Activated T-cell treated with anti-CD3 and anti-CD28 coated beads, Interleukin-2, amount 50 U/mL, for 24 hours (primary cell): ENCODE measurements at regions not wholly inside any gene's neighbourhood (a gene's known extent, or its start where the extent isn't known, plus 50 kb on each side); places are given as distances from the start of the nearest gene placed in this dataset.

ENCODE experiments used
- DNase-seq: peaks from one replicate; pipeline ENCODE4 v3.0.0-alpha.2; 2020
- H3K27ac Mint-ChIP-seq: 2 replicates; pipeline ENCODE4 v1.8.0; 2020; ENCODE audit warnings: mild to moderate bottlenecking, mixed read lengths
- H3K27me3 Mint-ChIP-seq: 2 replicates; pipeline ENCODE4 v1.8.0; 2020; ENCODE audit warnings: mixed read lengths
- H3K36me3 Mint-ChIP-seq: 2 replicates; pipeline ENCODE4 v1.8.0; 2020; ENCODE audit warnings: low read depth, mixed read lengths
- H3K4me1 Mint-ChIP-seq: 2 replicates; pipeline ENCODE4 v1.8.0; 2020; ENCODE audit warnings: low read depth, mixed read lengths
- H3K4me3 Mint-ChIP-seq: 2 replicates; pipeline ENCODE4 v1.8.0; 2020; ENCODE audit warnings: mild to moderate bottlenecking, moderate library complexity, mixed read lengths
- H3K9me3 Mint-ChIP-seq: 2 replicates; pipeline ENCODE4 v1.8.0; 2020; ENCODE audit warnings: mixed read lengths

DNA sequence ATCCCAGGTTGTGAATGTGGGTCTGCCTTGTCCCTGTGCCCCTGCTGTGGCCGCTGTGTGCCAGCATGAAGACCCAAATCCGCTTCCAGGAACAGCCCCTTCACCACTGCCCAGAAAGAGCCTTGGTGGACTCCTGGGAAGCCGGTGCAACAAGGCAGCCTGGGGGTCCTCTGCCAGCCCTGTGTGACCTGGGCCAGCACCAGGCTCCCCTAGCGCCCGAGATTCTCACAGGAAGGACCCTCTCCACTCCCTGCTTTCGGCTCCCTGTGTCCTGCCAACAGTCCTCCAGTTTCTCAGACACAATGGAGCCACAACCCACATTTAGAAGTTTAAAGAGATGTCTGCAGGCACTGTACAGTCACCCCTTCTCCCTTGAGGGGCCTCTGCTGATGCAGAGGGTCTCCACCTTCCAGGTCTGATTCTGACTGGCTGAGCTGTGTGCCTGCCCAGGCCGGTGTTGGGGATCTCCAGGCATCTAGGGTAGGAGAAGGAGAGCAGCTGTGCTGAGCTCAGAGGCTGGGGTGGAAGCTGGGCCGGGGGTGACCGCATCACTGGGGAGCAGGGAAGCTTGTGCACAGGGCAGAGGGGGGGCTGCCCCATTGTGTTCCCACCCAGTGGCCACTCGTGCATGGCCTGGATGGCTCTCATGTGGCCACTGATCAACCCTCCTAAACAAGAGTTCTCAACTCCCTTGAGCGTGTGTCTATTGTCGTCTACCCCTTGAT, 174.0 kb downstream of the IRX2 start:
- H3K4me3 Mint-ChIP-seq = no peak overlapping the region
- no peaks in the 10 kb centered on the region for H3K27me3 Mint-ChIP-seq
- no peaks in the 10 kb centered on the region for H3K9me3 Mint-ChIP-seq
- DNase-seq = no peak
- no peaks in the 10 kb centered on the region for H3K4me1 Mint-ChIP-seq
- H3K27ac Mint-ChIP-seq = no peak overlapping the region
- no peaks in the 10 kb centered on the region for H3K36me3 Mint-ChIP-seq

DNA sequence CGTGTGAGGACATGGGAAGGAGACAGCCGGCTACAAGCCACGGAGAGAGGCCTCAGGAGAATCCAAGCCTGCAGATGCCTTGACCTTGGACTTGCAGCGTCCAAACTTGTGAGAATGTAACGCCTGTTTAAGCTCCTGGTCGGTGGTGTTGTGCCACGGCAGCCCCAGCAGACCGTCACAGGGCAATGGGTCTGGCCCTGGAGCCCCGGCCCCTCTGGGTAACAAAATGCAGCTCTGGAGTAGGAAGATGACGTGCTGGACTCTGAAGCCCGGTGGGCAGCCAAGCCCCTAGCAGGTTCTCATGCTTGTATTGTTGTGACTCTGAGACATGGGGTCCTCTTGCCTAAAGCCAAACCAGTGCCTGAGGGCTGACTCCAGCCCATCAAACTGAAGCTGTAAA, 174.7 kb downstream of the IRX2 start:
- H3K4me1 Mint-ChIP-seq = no peaks in the 10 kb centered on the region
- no peaks in the 10 kb centered on the region for H3K36me3 Mint-ChIP-seq
- H3K27ac Mint-ChIP-seq = no peak overlapping the region
- no peak for DNase-seq
- no peak overlapping the region for H3K4me3 Mint-ChIP-seq
- H3K9me3 Mint-ChIP-seq = no peaks in the 10 kb centered on the region
- no peaks in the 10 kb centered on the region for H3K27me3 Mint-ChIP-seq

DNA sequence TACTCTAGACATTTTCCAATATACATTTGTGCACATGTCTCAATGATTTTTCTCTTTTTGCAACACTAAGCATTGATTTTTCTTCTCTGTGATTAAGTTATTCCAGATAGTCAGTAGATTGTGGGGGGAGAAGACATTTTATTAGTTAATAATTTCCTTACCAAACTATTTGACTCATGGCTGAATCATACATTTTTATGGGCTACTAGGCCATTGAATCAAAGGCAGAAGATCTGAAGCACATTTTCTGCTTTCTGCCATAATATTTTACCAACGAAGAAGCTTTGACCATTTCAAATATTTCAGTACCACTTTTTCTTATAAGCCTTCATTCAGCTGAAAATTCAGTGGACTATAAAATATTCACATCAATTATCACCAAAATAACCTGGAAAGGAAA, 175.6 kb downstream of the IRX2 start:
- Mint-ChIP-seq H3K27ac (no peak overlapping the region), H3K9me3 (no peaks in the 10 kb centered on the region), H3K36me3 (no peaks in the 10 kb centered on the region), H3K27me3 (no peaks in the 10 kb centered on the region), H3K4me3 (no peak overlapping the region), H3K4me1 (no peaks in the 10 kb centered on the region)
- no peak for DNase-seq

DNA sequence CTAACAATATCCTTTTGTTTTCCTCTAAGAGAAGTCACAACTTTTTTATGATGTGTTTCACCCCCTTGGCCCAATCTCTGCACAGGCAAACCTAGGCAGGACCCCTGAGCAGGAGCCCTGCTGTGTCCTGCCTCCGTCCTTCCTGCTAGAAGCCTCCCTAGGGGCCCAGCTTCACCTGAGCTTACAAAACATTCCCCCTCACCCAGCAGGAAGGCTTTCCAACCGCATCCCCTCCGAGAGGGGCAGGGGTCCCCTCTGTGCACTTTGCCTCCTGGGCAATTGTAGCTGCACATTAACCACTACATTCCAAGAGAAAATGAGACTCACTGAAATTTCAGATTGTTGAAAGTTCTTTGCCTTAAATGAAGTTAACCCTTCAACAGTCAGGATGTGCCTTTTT, 176.2 kb downstream of the IRX2 start:
- H3K36me3 Mint-ChIP-seq = no peaks in the 10 kb centered on the region
- no peaks in the 10 kb centered on the region for H3K9me3 Mint-ChIP-seq
- no peak overlapping the region for H3K4me3 Mint-ChIP-seq
- DNase-seq = no peak
- no peaks in the 10 kb centered on the region for H3K4me1 Mint-ChIP-seq
- no peak overlapping the region for H3K27ac Mint-ChIP-seq
- H3K27me3 Mint-ChIP-seq = no peaks in the 10 kb centered on the region

DNA sequence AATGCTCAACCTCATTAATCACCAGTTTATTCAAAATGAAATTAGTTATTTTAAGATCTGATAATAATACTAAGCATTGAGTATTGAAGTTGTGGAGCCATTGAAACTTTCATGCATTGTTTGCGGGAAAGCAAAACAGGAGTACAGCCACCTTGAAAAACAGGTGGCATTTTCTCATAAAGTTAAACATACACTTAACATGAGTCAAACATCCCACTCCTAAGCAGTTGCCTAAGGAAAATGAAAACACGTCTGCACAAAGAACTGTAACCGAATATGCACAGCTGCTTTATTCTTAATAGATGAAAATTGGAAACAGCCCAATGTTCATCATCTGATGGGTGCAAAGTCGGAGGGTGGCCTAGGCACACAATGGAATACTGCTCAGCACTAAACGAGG, 177.3 kb downstream of the IRX2 start:
- no peak overlapping the region for H3K4me3 Mint-ChIP-seq
- H3K36me3 Mint-ChIP-seq = no peaks in the 10 kb centered on the region
- no peak for DNase-seq
- H3K4me1 Mint-ChIP-seq = no peaks in the 10 kb centered on the region
- H3K27me3 Mint-ChIP-seq = no peaks in the 10 kb centered on the region
- H3K9me3 Mint-ChIP-seq = no peaks in the 10 kb centered on the region
- no peak overlapping the region for H3K27ac Mint-ChIP-seq

DNA sequence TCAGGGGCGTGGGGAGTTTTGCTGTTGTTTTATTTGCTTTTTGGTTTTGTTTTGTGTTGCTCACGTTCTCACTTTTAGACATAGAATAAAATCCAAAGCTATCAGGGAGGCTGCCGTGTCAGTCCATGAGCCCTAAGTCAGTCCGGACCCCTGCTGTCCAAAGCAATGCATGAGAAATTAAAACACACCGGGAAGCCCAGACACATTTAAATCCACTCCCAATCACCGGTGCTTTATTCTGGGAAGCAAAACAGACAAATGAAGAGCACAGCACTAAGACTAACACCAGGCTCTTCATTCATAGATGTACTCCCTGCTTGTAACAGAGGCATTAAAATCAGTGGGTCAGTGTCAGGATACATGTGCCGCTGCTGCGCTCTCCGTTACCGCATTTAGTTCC, 180.9 kb downstream of the IRX2 start:
- no peaks in the 10 kb centered on the region for H3K36me3 Mint-ChIP-seq
- no peak overlapping the region for H3K27ac Mint-ChIP-seq
- H3K9me3 Mint-ChIP-seq = no peaks in the 10 kb centered on the region
- no peaks in the 10 kb centered on the region for H3K4me1 Mint-ChIP-seq
- H3K4me3 Mint-ChIP-seq = no peak overlapping the region
- peaks cover 3% of the 10 kb centered on the region for H3K27me3 Mint-ChIP-seq
- DNase-seq = no peak

DNA sequence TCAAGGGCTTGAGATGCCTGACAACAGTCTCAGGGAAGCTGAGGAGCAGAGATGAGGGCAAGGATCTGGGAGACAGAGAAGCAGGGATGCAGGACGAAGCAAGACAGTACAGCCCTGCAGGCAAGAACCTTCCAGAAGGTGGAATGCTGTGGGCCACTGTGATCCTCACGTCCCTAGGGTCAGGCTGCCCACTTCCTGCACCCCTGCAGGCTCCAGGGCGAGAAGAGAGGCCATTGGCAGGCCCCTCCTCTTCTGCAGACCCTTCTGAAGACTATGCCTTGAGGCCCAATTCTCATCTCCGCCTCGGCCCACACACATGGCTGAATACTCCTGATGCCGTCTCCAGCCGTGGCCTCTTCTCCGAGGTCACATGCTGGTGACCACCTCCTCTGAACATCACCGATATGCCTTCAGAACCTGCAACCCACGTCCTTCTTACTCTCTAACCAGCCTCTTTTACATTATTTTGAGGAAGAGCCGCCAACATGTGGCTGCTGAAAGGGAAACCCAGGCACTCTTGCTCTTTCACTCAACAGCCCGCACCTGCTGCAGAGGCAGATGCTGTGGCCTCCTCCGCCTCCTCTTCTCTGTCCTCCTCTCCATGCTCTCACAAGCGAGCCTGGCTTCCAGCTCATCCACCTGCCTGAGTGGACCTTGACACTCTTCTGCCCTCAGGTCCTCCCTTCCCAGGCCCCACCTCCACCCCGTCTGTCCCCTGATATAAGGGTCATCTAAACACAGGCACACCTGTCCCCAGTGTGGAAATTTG, 181.5 kb downstream of the IRX2 start:
- DNase-seq = no peak
- Mint-ChIP-seq H3K4me1 (no peaks in the 10 kb centered on the region), H3K9me3 (no peaks in the 10 kb centered on the region), H3K27ac (no peak overlapping the region), H3K27me3 (peaks cover 3% of the 10 kb centered on the region), H3K4me3 (no peak overlapping the region), H3K36me3 (no peaks in the 10 kb centered on the region)

DNA sequence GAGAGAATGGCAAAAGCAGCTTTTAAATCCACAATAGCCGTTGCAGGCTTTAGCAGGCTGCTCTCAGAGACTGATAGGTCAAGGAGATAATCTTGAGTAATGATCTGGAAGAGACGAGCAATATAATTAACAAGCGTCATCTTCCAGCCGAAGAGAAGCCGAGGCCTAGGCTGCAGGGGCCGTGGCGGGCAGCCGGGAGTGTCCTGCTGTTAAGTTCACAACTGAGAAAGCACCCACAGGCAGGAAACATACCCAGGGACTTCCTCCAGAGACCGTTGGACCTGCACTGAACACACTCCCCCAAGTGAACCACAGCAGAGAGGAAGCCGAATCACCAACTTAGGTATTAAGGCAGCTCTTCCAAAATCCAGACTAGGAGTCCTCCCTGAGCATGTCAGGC, 182.3 kb downstream of the IRX2 start:
- Mint-ChIP-seq H3K27ac (no peak overlapping the region), H3K27me3 (peaks cover 3% of the 10 kb centered on the region), H3K36me3 (no peaks in the 10 kb centered on the region), H3K9me3 (no peaks in the 10 kb centered on the region), H3K4me1 (no peaks in the 10 kb centered on the region), H3K4me3 (no peak overlapping the region)
- DNase-seq = no peak

DNA sequence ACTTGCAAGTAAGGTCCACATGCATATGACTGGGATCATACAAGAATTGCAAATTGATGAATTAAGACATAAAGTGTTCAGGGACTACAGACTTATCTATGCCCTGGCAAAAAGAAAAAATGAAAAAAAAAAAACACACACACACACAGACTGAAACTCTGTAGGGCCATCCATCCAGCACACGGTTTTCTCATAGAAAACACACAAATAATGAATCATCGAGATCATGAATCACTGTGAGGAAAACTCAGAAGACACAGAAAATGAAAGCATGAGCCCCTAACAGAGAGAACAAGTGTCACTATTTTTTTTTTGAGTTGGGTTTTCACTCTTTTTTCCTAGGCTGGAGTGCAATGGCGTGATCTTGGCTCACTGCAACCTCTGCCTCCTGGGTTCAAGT, 185.2 kb downstream of the IRX2 start:
- H3K4me3 Mint-ChIP-seq = no peak overlapping the region
- H3K27ac Mint-ChIP-seq = no peak overlapping the region
- H3K27me3 Mint-ChIP-seq = peaks cover 7% of the 10 kb centered on the region
- no peak for DNase-seq
- H3K4me1 Mint-ChIP-seq = no peaks in the 10 kb centered on the region
- no peaks in the 10 kb centered on the region for H3K9me3 Mint-ChIP-seq
- H3K36me3 Mint-ChIP-seq = no peaks in the 10 kb centered on the region

DNA sequence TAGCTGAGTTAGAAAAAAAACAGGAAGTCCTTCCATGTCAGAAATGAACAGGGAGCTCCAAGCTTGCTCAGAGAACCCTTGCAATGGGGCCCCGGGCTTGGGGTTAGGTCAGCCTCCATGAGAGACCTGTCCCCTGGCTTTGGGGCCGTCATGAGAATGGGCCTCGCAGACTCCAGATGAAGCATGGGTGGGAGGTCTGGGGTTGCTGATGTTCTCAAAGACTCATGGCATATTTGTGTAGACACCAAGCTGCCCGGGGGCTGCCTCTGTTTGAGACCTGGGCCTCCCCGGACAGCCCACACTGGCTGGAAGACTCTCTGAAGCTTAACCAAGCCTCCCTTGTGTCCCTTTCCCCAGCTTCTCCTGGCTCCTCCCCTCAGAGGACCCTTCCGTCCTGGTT, 186.3 kb downstream of the IRX2 start:
- Mint-ChIP-seq H3K4me1 (no peaks in the 10 kb centered on the region), H3K4me3 (no peak overlapping the region), H3K36me3 (no peaks in the 10 kb centered on the region), H3K9me3 (no peaks in the 10 kb centered on the region), H3K27me3 (peaks cover 7% of the 10 kb centered on the region), H3K27ac (no peak overlapping the region)
- no peak for DNase-seq

DNA sequence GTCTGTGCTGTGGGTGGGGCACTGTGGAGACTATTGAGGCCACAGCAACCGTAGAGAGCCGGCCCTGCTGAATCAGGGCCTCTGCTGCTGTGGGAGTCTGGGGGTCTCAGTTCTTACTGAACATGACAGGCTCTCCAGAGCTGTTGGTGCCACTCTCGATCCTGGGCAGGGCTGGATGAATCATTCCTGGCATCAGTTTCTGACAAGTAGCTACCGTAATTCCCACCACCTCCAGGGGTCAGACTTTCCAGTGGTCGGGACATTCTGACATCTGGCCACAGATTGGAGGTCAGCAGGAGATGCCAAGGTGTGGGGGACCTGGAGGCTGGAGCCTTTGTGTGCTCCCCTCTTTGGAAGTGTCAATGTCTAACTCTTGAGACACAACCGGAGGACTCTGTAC, 188.4 kb downstream of the IRX2 start:
- Mint-ChIP-seq H3K4me3 (no peak overlapping the region), H3K27ac (no peak overlapping the region), H3K4me1 (no peaks in the 10 kb centered on the region), H3K36me3 (no peaks in the 10 kb centered on the region), H3K9me3 (no peaks in the 10 kb centered on the region), H3K27me3 (peaks cover 6% of the 10 kb centered on the region)
- DNase-seq = no peak

DNA sequence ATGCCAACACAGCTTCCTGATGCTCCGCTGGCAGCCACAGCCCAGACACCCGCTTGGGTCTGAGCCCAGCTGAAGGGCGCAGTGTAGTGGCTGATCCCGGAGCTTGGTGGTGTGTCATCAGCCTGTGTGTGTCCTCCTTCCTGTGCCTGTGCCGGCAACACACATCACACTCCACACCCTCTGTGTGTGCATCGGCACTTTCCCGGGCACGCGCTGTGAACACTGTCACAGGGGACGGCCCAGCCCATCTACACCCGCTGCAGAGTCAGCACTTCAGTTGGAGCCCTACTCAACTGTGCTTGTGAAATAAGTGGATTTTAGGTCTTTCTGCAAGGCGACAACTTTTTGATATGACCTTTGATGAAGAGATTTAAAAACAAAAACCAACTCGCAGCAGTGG, 189.4 kb downstream of the IRX2 start:
- Mint-ChIP-seq H3K9me3 (no peaks in the 10 kb centered on the region), H3K27me3 (peaks cover 4% of the 10 kb centered on the region), H3K4me1 (no peaks in the 10 kb centered on the region), H3K27ac (no peak overlapping the region), H3K36me3 (no peaks in the 10 kb centered on the region), H3K4me3 (no peak overlapping the region)
- no peak for DNase-seq

DNA sequence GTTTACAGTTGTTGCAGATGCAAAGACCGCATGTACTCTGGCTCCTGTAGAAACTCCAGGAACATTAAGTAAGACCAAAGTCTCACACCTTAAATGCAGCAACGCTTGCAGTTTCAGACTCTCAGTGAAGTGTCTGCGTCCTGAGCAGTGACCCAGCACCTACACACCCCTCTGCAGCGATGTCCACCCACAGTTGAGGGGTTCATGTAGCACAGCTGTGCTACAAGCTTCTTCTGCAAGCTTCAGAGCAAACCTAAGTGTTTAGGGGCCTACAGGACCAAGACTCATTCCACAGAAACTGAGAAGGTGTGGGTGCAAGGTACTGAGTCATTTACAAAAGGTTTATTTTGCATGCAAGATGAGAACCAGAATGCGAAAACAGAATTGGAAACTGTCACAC, 191.0 kb downstream of the IRX2 start:
- H3K27ac Mint-ChIP-seq = no peak overlapping the region
- H3K27me3 Mint-ChIP-seq = peaks cover 4% of the 10 kb centered on the region
- no peak overlapping the region for H3K4me3 Mint-ChIP-seq
- H3K36me3 Mint-ChIP-seq = no peaks in the 10 kb centered on the region
- no peaks in the 10 kb centered on the region for H3K4me1 Mint-ChIP-seq
- no peak for DNase-seq
- no peaks in the 10 kb centered on the region for H3K9me3 Mint-ChIP-seq

DNA sequence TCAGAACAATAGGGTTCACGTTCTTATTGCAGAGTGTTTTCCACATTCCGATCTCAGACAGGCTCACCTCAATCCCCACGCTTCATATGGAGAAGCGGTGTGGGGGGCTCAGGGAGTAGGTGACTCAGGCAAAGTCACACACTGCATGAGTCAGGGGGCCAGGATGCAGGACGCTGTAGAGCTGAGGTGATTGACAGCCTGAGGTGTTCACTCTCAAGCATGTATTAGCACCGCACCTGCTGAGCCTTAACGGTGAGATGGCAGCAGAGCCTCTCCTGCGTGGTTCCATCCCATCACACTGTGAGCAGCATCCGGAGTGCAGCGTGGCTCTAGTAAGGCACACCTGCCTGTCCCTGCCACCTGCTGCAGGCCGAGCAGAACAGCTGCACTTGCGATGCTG, 194.0 kb downstream of the IRX2 start:
- Mint-ChIP-seq H3K27ac (no peak overlapping the region), H3K36me3 (no peaks in the 10 kb centered on the region), H3K9me3 (peaks cover 15% of the 10 kb centered on the region), H3K4me1 (no peaks in the 10 kb centered on the region), H3K4me3 (no peak overlapping the region), H3K27me3 (peaks cover under 1% of the 10 kb centered on the region)
- DNase-seq = no peak

DNA sequence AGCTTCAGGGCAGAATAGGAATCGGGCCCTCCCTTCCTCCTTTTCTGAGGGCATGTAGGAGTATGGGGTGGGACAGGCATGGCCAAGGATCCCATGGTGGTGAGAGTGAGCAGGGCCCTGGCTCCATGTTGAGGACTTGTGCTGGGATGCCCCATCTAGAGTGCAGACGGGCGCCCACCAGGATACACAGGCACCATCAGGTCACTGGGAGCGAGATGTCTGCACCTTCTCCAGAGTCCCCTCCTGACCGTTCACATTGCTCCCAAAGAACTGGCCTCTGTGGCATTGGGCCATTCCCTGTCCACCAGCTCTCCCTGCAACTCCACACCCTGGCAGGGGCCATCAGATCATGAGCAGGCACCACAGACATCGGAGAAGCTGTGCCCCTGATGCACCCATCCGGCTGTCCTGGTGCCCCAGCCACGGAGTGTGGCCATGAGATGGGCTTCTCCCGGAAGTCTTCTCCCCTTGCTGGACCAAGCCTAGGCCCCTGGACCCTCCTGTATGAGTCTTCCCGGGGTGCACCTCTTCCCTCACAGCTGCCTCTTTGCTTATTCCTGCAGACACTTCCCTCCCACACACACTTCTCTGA, 195.0 kb downstream of the IRX2 start:
- Mint-ChIP-seq H3K36me3 (no peaks in the 10 kb centered on the region), H3K4me1 (no peaks in the 10 kb centered on the region), H3K9me3 (peaks cover 15% of the 10 kb centered on the region), H3K4me3 (no peak overlapping the region), H3K27ac (no peak overlapping the region), H3K27me3 (no peaks in the 10 kb centered on the region)
- DNase-seq = no peak
